HG02852 (cell line): ENCODE measurements at regions not wholly inside any gene's neighbourhood (a gene's known extent, or its start where the extent isn't known, plus 50 kb on each side); places are given as distances from the start of the nearest gene placed in this dataset.
"Not testable (repeated sequence)": the region's sequence is repeated elsewhere in the genome, so short reads cannot be mapped to it uniquely, and the experiment has no call there.

Experiments used
- ATAC-seq: cut with Tn5 transposase; IDR thresholded peaks from one replicate; pipeline ENCODE4 v1.9.1; 2021; ENCODE audit warnings: mild to moderate bottlenecking, moderate library complexity; ENCODE audit not compliant: unreplicated experiment

DNA sequence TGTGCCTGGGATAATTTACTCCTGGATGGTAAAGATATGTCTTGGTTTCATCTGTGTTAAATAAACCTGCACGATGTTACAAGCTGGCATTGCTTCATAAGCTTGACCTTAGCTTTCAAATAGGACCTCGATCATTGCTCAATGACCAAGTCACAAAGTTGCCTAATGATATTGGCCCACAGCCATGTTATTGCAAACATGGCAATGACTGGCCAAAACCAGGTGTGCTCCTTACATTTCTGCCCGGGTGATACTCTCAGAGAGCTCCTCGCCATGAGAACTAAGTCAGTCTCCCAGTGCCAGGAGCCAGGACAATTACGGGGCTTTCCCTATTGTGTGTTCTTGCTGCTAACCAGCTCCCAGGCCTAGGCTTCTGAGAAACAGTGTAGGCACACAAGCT is 72.5 kb upstream of the CYP1B1 start:
- ATAC-seq: no peak

DNA sequence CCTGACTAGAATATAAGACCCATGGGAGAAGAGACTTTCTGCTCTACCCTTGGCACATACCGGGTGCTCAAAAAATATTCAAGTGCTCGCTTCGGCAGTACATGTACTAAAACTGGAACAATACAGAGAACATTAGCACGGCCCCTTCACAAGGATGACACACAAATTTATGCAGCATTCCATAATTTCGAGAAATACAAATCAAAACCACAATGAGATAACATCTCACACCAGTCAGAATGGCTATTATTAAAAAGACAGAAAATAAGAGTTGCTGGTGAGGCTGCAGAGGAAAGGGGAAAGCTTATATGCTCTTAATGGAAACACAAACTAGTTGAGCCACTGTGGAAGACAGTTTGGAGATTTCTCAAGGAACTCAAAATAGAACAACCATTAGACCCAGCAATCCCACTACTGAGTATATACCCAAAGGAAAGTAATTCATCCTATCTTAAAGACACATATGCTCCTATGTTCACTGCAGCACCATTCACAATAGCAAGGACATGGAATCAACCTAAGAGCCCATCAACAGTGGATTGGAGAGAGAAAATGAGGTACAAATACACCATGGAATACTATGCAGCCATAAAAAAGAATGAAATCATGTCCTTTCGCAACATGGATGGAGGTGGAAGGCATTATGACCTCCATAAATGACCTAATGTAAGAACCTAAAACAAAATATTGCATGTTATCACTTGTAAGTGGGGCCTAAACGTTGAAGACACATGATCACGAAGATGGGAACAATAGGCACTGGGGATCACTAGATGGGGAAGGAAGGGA is 71.6 kb upstream of the CYP1B1 start:
- ATAC-seq: no peak

DNA sequence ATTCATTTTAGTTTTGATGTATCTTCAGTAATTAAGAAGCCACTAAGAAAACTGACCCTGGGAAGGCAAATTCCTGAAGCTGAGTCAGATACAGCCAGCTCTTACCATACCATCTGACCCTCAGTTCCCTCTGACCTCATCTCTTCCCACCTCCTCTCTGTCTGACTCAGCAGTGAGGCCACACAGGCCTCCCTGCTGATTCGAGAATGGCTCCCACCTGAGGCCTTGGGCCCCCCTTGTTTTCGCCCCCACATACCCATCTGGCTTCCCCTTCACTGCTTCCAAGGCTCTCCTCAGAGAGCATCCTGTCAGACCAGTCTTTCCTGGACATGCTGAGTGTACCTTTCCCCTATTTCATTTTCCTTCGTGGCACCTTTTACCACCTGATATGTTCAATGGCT is 71.0 kb upstream of the CYP1B1 start:
- ATAC-seq: peak; percentile 95

DNA sequence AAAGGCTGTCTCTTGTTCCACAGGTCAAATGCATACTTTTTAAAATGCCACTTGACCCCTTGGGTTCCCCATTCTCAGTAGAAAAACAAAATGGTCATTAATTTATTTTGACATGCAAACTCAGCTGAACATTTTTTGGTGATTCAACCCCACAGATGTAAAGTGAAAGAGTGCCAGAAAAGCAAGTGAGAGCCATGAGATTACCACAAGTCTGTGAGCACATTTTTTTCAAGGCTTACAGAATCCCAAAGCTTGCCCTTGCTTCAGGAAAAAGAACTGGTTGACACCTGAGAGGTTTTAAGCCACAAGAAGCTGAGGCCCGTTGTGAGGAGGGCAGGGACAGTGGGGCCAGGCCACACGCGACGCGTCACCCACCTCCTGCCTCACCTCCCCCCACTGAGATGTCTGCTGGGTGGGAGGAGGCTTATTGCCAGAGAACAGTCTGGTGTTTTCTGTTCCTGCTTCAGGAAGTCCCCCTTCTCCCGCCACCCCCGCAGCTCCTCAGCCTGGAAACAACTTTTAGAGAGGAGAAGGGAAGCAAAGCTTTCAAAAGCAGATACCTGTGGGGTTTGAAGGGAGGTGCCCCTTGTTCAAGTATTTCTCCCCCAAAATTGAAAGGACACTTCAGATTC is 70.4 kb upstream of the CYP1B1 start:
- ATAC-seq: peak; percentile 77

DNA sequence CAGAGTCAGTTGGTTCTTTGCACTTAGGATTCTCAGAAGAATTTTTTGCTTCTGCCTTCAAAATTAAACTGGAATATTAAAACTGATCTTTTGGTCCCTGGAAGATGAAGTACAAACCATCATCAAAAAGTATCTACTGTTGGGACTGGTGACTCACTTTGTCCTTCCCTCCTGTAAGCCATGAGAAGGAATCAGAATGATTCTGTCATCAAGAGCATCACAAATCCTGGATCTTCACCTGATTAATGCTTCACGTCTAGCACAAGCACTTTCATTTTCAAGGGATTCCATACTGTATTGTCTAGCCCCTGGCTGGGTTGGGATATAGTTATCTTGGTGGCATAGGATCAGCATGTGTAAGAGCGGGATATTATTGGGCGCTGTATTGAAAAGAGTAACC is 69.3 kb upstream of the CYP1B1 start:
- ATAC-seq: no peak

DNA sequence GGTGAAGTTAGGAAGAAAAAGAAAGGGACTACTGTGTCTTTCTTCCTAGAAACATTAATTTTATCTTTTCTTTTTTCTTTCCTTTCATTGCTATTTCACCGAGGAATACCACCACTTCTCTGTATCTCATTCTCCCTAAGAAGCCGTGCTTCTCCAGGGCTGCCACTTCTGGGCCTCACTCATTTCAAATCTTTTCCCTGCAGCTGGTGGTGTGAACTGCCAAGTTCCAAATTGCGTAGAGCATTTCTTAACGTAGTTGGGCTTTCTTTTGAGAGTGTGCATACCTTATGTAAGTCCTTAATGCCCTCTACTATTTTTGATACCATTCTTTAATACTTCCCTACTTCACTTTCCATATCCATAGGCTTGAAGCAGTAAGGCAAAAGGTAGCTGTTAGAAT is 66.7 kb upstream of the CYP1B1 start:
- no peak for ATAC-seq

DNA sequence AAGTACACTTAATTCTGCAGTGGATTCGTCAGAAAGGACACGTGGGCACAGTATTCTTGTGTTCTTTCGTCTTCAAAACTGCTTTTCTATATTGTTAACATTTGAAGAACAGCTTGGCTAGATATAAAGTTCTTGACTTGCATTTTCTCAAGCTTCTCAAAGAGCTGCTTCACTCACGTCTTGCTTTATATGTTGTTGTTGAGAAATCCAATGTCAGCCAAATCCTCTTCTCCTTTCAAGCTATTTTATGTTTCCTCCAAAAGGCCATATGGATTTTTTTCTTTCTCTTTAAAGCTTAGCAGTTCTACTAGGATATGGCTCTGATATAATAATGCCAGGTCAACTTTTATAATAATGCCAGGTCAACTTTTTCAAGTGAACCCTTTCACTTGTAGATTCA is 65.5 kb upstream of the CYP1B1 start:
- ATAC-seq: no peak

DNA sequence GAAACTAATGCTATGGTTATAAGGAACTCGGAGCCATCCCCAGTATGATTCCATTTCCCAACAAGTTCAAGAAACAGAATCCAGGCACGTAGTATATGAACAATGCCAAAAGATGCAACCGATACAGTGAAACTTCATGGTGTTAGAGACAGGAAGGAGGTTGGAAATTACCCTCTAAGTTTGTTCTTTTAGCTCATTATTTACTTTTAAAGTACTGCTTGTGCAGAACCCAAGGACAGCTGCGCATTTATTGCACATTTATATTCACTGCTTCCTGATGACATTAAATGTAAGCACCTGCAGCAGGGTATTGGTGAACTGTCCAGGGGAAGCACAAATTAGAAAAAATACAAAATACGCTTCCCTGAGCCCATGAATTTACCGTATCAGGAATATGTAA is 63.0 kb upstream of the CYP1B1 start:
- ATAC-seq: no peak

DNA sequence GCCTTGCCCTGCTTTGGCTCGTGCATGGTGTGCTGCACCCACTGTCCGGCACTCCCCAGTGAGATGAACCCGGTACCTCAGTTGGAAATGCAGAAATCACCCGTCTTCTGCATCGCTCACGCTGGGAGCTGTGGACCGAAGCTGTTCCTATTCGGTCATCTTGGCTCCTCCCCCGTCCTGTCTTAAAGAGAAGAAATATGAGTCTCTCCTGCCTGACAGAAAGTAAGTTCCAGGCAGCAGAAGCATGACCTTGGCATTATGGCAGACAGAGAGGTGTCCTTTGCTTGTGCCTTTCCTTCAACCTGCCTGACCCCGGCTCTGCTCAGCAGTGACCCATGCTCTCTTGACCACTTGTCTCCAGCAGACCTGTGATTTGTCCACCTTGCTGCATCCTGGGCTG is 62.5 kb upstream of the CYP1B1 start:
- ATAC-seq: no peak

DNA sequence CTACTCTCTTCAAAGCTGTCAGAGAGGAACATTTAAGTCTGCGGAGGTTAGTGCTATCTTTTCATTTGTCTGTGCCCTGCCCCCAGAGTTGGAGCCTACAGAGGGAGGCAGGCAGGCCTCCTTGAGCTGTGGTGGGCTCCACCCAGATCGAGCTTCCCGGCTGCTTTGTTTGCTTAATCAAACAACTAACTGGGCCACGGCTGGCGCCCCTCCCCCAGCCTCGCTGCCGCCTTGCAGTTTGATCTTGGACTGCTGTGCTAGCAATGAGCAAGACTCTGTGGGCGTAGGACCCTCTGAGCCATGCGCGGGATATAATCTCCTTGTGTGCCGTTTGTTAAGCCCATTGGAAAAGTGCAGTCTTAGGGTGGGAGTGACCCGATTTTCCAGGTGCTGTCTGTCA is 62.0 kb upstream of the CYP1B1 start:
- ATAC-seq: not testable (repeated sequence)

DNA sequence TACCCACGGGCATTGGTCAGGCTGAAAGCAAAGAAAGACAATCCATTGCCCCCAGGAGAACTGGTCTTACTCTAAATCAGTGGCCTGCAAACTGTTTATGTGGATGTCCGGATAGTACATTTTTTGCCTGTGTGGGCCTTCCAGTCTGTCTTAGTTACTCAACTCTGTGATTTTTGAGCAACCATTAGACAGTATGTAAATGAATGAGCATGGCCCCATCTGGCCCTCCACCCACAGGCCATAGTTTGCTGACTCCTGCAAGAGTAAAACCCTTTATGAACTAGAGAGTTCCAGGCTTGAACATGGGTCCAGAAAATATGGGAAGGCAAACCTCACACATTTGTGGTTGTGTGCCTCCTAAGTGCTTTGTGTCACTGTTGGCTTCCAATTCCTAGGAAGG is 55.7 kb upstream of the CYP1B1 start:
- no peak for ATAC-seq

DNA sequence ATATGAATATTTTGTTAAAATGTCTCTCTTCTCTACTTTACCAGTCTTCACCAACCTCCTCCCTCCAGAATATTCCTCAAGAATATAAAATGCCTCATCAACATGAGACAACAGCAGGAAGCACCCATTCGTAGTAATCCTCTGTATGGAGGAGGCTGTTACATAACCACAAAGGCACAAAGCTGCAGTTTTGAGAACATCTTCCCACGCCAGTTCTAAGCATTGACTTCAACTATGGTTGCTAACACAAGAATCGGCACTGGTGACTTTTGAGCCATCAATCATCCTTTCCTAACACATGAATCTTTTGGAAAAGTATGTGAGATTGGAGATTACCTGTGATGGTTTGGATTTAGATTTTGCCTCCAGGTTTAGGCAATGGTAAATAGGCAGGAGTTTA is 54.9 kb upstream of the CYP1B1 start:
- ATAC-seq: no peak

DNA sequence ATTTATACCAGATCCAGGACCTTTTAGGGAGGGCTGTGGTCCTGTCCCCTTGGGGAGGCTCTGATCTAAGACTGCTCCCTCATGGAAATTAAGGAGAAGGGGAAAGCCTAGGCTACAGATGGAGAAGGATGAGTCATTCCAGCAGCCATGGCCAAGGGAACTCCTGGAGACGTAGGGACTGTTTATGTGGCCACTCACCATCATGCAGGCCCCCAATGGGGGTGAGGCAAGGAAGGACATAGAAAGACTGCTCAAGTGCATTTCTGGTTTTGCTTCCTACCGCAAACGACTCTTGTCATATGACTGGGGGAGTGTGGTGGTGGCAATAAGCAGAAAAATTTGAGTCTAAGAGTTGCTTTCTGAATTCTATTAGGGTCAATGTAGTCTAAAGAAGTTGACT is 54.0 kb upstream of the CYP1B1 start:
- ATAC-seq: no peak

DNA sequence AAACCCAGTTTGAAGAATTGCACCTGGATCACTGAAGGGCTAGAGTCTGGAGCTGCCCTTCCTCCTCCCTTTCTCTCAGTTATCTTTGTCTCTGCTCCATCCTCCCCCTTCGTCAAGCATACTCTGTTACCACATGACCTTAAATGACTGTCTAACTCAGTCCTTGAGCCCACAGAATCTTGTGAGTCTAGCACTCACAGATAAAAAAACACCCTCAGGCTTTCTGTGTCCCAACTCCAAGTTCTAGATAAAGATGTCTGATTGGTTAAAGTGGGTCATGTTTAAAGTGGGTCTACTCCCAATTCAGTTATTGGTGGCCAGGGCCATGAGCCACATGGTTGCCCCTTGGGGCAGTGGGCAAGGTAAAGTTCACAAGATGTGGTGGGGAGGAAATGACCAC is 53.5 kb upstream of the CYP1B1 start:
- no peak for ATAC-seq

DNA sequence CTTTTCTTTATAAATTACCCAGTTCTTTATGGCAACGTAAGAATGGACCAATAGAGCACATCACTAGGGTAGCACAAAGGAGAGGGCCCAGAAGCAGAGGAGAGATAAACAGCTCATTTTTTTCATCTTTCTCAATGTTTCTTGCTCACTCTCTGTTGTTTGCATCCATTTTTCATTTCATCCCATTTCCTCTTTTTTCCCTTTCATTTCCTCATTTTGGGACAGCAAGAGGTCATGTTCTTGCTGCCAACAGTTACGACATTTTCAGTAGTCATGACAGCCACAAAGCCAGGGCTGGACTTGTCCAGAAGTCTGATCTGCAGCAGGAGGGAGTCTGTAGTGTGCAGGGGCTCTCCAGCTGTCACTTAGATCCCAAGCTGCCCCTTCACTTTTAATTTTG is 52.7 kb upstream of the CYP1B1 start:
- ATAC-seq: peak; percentile 63

DNA sequence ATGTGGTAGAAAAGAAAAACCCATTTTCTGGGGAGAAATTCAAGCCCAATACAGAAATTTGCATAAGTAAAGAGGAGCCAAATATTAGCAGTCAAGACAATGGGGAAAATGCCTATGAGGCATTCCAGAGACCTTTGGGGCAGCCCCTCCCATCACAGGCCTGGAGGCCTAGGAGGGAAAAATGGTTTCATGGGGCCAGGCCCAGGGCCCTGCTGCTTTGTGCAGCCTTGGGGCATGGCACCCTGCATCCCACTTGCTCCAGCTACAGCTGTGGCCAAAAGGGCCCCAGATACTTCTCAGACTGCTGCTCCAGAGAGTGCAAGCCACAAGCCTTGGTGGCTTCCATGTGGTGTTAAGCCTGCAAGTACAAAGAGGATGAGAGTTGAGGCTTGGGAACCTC is 51.3 kb upstream of the CYP1B1 start:
- no peak for ATAC-seq

DNA sequence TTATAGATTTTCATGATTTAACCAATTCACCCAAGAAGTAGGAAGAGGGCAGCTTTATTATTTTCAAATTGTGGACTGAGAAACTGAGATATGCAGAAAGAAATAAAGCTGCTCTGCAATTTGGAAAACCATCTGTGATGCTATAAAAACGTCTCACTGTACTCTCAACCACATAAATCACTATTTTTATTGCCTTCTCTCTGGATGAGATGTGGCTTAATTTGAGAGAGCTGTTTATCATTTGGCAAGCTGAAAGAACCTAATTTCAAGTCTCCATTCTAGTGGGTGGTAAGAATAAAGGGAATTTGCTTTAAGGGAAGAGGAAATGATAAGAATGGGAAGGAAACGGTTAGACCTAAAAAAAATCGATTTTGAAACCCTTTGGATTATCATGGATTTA is 49.9 kb upstream of the CYP1B1 start:
- no peak for ATAC-seq
